ENCODE measurements at regions not wholly inside any gene's neighbourhood (a gene's known extent, or its start where the extent isn't known, plus 50 kb on each side); places are given as distances from the start of the nearest gene placed in this dataset.

GRCh38 chr12:90338365-90338764 lies 616.6 kb downstream of the CCER1 start:
- no peak overlapping the region for H3K4me3 ChIP-seq (ENCODE audit: low read depth, low read length)
- H3K27ac ChIP-seq (ENCODE audit: low read depth): no peak overlapping the region
- no peaks in the 10 kb centered on the region for H3K36me3 ChIP-seq (ENCODE audit: insufficient read depth)
- DNase-seq (ENCODE audit: extremely low spot score): no peak
- WGBS: 80% methylated on average over 2 of the region's 2 CpGs
- H3K4me1 ChIP-seq (ENCODE audit: insufficient read depth): no peaks in the 10 kb centered on the region

- no peak for DNase-seq (ENCODE audit: extremely low spot score)
- Histone ChIP-seq H3K27ac (ENCODE audit: low read depth) (no peak overlapping the region), H3K4me3 (ENCODE audit: low read depth, low read length) (no peak overlapping the region), H3K4me1 (ENCODE audit: insufficient read depth) (no peaks in the 10 kb centered on the region), H3K36me3 (ENCODE audit: insufficient read depth) (no peaks in the 10 kb centered on the region)
These were observed 618.0 kb downstream of the CCER1 start for GRCh38 chr12:90337018-90337417.

- 88% methylated on average over 1 of the region's 1 CpG for WGBS
- DNase-seq (ENCODE audit: extremely low spot score): no peak
- no peak overlapping the region for H3K4me3 ChIP-seq (ENCODE audit: low read depth, low read length)
- H3K27ac ChIP-seq (ENCODE audit: low read depth): no peak overlapping the region
- no peaks in the 10 kb centered on the region for H3K4me1 ChIP-seq (ENCODE audit: insufficient read depth)
- H3K36me3 ChIP-seq (ENCODE audit: insufficient read depth): no peaks in the 10 kb centered on the region
These were observed 619.4 kb downstream of the CCER1 start for GRCh38 chr12:90335566-90335965.

GRCh38 chr12:90333939-90334338 lies 621.0 kb downstream of the CCER1 start:
- no peak overlapping the region for H3K4me3 ChIP-seq (ENCODE audit: low read depth, low read length)
- no peak overlapping the region for H3K27ac ChIP-seq (ENCODE audit: low read depth)
- no peaks in the 10 kb centered on the region for H3K36me3 ChIP-seq (ENCODE audit: insufficient read depth)

GRCh38 chr12:90333424-90333823 lies 621.6 kb downstream of the CCER1 start:
- DNase-seq (ENCODE audit: extremely low spot score): no peak
- Histone ChIP-seq H3K36me3 (ENCODE audit: insufficient read depth) (no peaks in the 10 kb centered on the region), H3K4me1 (ENCODE audit: insufficient read depth) (no peaks in the 10 kb centered on the region), H3K4me3 (ENCODE audit: low read depth, low read length) (no peak overlapping the region), H3K27ac (ENCODE audit: low read depth) (no peak overlapping the region)
- 65% methylated on average over 2 of the region's 2 CpGs for WGBS

More at GRCh38 chr12:90333939-90334338, 621.0 kb downstream of the CCER1 start:
- DNase-seq (ENCODE audit: extremely low spot score): no peak
- no peaks in the 10 kb centered on the region for H3K4me1 ChIP-seq (ENCODE audit: insufficient read depth)

- Histone ChIP-seq H3K27ac (ENCODE audit: low read depth) (no peak overlapping the region), H3K4me1 (ENCODE audit: insufficient read depth) (no peaks in the 10 kb centered on the region), H3K36me3 (ENCODE audit: insufficient read depth) (no peaks in the 10 kb centered on the region), H3K4me3 (ENCODE audit: low read depth, low read length) (no peak overlapping the region)
- no peak for DNase-seq (ENCODE audit: extremely low spot score)
- 68% methylated on average over 1 of the region's 1 CpG for WGBS
These were observed 623.2 kb downstream of the CCER1 start for GRCh38 chr12:90331821-90332220.

GRCh38 chr12:90331262-90331661 lies 622.6 kb upstream of the ATP2B1 start:
- WGBS: 91% methylated on average over 3 of the region's 3 CpGs
- no peak for DNase-seq (ENCODE audit: extremely low spot score)
- no peak overlapping the region for H3K27ac ChIP-seq (ENCODE audit: low read depth)
- no peak overlapping the region for H3K4me3 ChIP-seq (ENCODE audit: low read depth, low read length)
- H3K4me1 ChIP-seq (ENCODE audit: insufficient read depth): no peaks in the 10 kb centered on the region
- H3K36me3 ChIP-seq (ENCODE audit: insufficient read depth): no peaks in the 10 kb centered on the region

- no peak for DNase-seq (ENCODE audit: extremely low spot score)
- 87% methylated on average over 5 of the region's 5 CpGs for WGBS
- no peak overlapping the region for H3K27ac ChIP-seq (ENCODE audit: low read depth)
These were observed 619.4 kb upstream of the ATP2B1 start for GRCh38 chr12:90327793-90328743.

GRCh38 chr12:90323217-90323616 lies 614.6 kb upstream of the ATP2B1 start:
- no peak overlapping the region for H3K4me3 ChIP-seq (ENCODE audit: low read depth, low read length)
- WGBS: 88% methylated on average over 1 of the region's 1 CpG
- H3K4me1 ChIP-seq (ENCODE audit: insufficient read depth): no peaks in the 10 kb centered on the region
- H3K27ac ChIP-seq (ENCODE audit: low read depth): no peak overlapping the region
- no peaks in the 10 kb centered on the region for H3K36me3 ChIP-seq (ENCODE audit: insufficient read depth)
- DNase-seq (ENCODE audit: extremely low spot score): no peak

More at GRCh38 chr12:90327793-90328743, 619.4 kb upstream of the ATP2B1 start:
- Histone ChIP-seq H3K4me3 (ENCODE audit: low read depth, low read length) (no peak overlapping the region), H3K4me1 (ENCODE audit: insufficient read depth) (no peaks in the 10 kb centered on the region), H3K36me3 (ENCODE audit: insufficient read depth) (no peaks in the 10 kb centered on the region)

GRCh38 chr12:90322006-90322405 lies 613.4 kb upstream of the ATP2B1 start:
- Histone ChIP-seq H3K4me1 (ENCODE audit: insufficient read depth) (no peaks in the 10 kb centered on the region), H3K4me3 (ENCODE audit: low read depth, low read length) (no peak overlapping the region), H3K27ac (ENCODE audit: low read depth) (no peak overlapping the region), H3K36me3 (ENCODE audit: insufficient read depth) (no peaks in the 10 kb centered on the region)
- no peak for DNase-seq (ENCODE audit: extremely low spot score)

GRCh38 chr12:90321369-90321768 lies 612.7 kb upstream of the ATP2B1 start:
- DNase-seq (ENCODE audit: extremely low spot score): no peak
- Histone ChIP-seq H3K4me3 (ENCODE audit: low read depth, low read length) (no peak overlapping the region), H3K4me1 (ENCODE audit: insufficient read depth) (no peaks in the 10 kb centered on the region), H3K36me3 (ENCODE audit: insufficient read depth) (no peaks in the 10 kb centered on the region), H3K27ac (ENCODE audit: low read depth) (no peak overlapping the region)
- 91% methylated on average over 2 of the region's 2 CpGs for WGBS

GRCh38 chr12:90311561-90311960 lies 602.9 kb upstream of the ATP2B1 start:
- 91% methylated on average over 4 of the region's 4 CpGs for WGBS
- no peak overlapping the region for H3K27ac ChIP-seq (ENCODE audit: low read depth)

GRCh38 chr12:90305379-90305778 lies 596.7 kb upstream of the ATP2B1 start:
- 79% methylated on average over 3 of the region's 3 CpGs for WGBS
- Histone ChIP-seq H3K4me1 (ENCODE audit: insufficient read depth) (no peaks in the 10 kb centered on the region), H3K4me3 (ENCODE audit: low read depth, low read length) (no peak overlapping the region), H3K27ac (ENCODE audit: low read depth) (no peak overlapping the region), H3K36me3 (ENCODE audit: insufficient read depth) (no peaks in the 10 kb centered on the region)
- DNase-seq (ENCODE audit: extremely low spot score): no peak

More at GRCh38 chr12:90311561-90311960, 602.9 kb upstream of the ATP2B1 start:
- Histone ChIP-seq H3K36me3 (ENCODE audit: insufficient read depth) (no peaks in the 10 kb centered on the region), H3K4me3 (ENCODE audit: low read depth, low read length) (no peak overlapping the region), H3K4me1 (ENCODE audit: insufficient read depth) (no peaks in the 10 kb centered on the region)
- DNase-seq (ENCODE audit: extremely low spot score): no peak

GRCh38 chr12:90304231-90304630 lies 595.6 kb upstream of the ATP2B1 start:
- Histone ChIP-seq H3K4me1 (ENCODE audit: insufficient read depth) (no peaks in the 10 kb centered on the region), H3K4me3 (ENCODE audit: low read depth, low read length) (no peak overlapping the region), H3K27ac (ENCODE audit: low read depth) (no peak overlapping the region), H3K36me3 (ENCODE audit: insufficient read depth) (no peaks in the 10 kb centered on the region)
- 98% methylated on average over 2 of the region's 2 CpGs for WGBS
- DNase-seq (ENCODE audit: extremely low spot score): no peak
